CD4-positive, alpha-beta T cell (primary cell): ENCODE measurements at regions not wholly inside any gene's neighbourhood (a gene's known extent, or its start where the extent isn't known, plus 50 kb on each side); places are given as distances from the start of the nearest gene placed in this dataset.

Experiments used
- ATAC-seq: fragments of 200-7000 bp; cut with Tn5 transposase; one replicate; pipeline ENCODE4 v1.10.0; 2022; ENCODE audit warnings: mild to moderate bottlenecking; ENCODE audit not compliant: poor library complexity
- CTCF ChIA-PET: fragments of 350-600 bp; sonication (Branson Sonifier 250); formaldehyde crosslinking; loops from one replicate; lab custom pipeline; 2021; ENCODE audit warnings: antibody characterized with exemption, inconsistent platforms; lab: Charles Lee
- POLR2A ChIA-PET: fragments of 350-600 bp; sonication (Branson Sonifier 250); formaldehyde crosslinking; loops from one replicate; lab custom pipeline; 2021; ENCODE audit warnings: antibody characterized with exemption, inconsistent platforms; lab: Charles Lee
- DNase-seq, 14 experiments: peaks; one replicate each; pipeline ENCODE4 v3.0.0-alpha.2; 2013 to 2020; ENCODE audit warnings: mixed read lengths in 2 of 14
- H3K27ac ChIP-seq, 2 donors: one replicate each; pipeline versions ENCODE4 v1.5.1 to v1.7.0; 2013; ENCODE audit warnings: low read length in 2 of 2, low read depth in 1 of 2, mild to moderate bottlenecking in 1 of 2
- H3K27me3 ChIP-seq, 2 experiments: 1 replicate in 1 of 2; 2 replicates in 1 of 2; pipeline versions ENCODE4 v1.6.1 to v1.7.0; 2013; ENCODE audit warnings: low read length in 2 of 2, control low read depth in 1 of 2, mild to moderate bottlenecking in 1 of 2, moderate library complexity in 1 of 2; ENCODE audit not compliant: insufficient read depth in 2 of 2, control insufficient read depth in 1 of 2
- H3K36me3 ChIP-seq: one replicate; pipeline ENCODE4 v1.6.1; 2013; ENCODE audit warnings: low read length, control low read depth; ENCODE audit not compliant: insufficient read depth
- H3K4me1 ChIP-seq: one replicate; pipeline ENCODE4 v1.6.1; 2013; ENCODE audit warnings: low read length, control low read depth; ENCODE audit not compliant: insufficient read depth
- H3K4me3 ChIP-seq: one replicate; pipeline ENCODE4 v1.5.1; 2013; ENCODE audit warnings: mild to moderate bottlenecking, low read length, moderate library complexity
- H3K9me3 ChIP-seq, 2 experiments: 1 replicate in 1 of 2; 2 replicates in 1 of 2; pipeline versions ENCODE4 v1.6.1 to v1.7.0; 2013; ENCODE audit warnings: low read length in 2 of 2, mild to moderate bottlenecking in 2 of 2, control low read depth in 1 of 2, moderate library complexity in 1 of 2; ENCODE audit not compliant: control insufficient read depth in 1 of 2, insufficient read depth in 1 of 2
- H3K27ac Mint-ChIP-seq: one replicate; pipeline ENCODE4 v1.8.0; 2020; ENCODE audit warnings: mixed read lengths
- H3K27me3 Mint-ChIP-seq: one replicate; pipeline ENCODE4 v1.8.0; 2021; ENCODE audit warnings: mixed read lengths
- H3K36me3 Mint-ChIP-seq: one replicate; pipeline ENCODE4 v1.8.0; 2021; ENCODE audit warnings: low read depth, mixed read lengths
- H3K4me1 Mint-ChIP-seq: one replicate; pipeline ENCODE4 v1.8.0; 2021; ENCODE audit warnings: low read depth, mixed read lengths
- H3K4me3 Mint-ChIP-seq: one replicate; pipeline ENCODE4 v1.8.0; 2020; ENCODE audit warnings: mild to moderate bottlenecking, mixed read lengths
- H3K9me3 Mint-ChIP-seq: one replicate; pipeline ENCODE4 v1.8.0; 2020; ENCODE audit warnings: mixed read lengths
- CTCF ChIP-seq: fragments of 200-600 bp; IDR thresholded peaks from one replicate; pipeline ENCODE4 v1.8.0; 2022; ENCODE audit warnings: antibody characterized with exemption, mild to moderate bottlenecking
- intact Hi-C, 2 experiments: fragments of 100-400 bp; cut with DNase I in 1 of 2; cut with micrococcal nuclease in 1 of 2; formaldehyde crosslinking; loops; one replicate each; pipeline versions ENCODE4 v1.15.1 to v1.9.0; 2023 to 2025; cut with DNase I, micrococcal nuclease

- no peaks in the 10 kb centered on the region for H3K4me1 ChIP-seq
- Mint-ChIP-seq H3K36me3 (no peaks in the 10 kb centered on the region), H3K4me1 (no peaks in the 10 kb centered on the region), H3K27me3 (no peaks in the 10 kb centered on the region), H3K9me3 (no peaks in the 10 kb centered on the region), H3K4me3 (no peak overlapping the region), H3K27ac (no peak overlapping the region)
- ATAC-seq (no peak), DNase-seq (no peak)
- TF ChIP-seq CTCF = no peak
- ChIA-PET POLR2A (no interaction called here), CTCF (no interaction called here)
- H3K27me3 ChIP-seq = peaks cover 0 to 3% of the 10 kb centered on the region in 2 experiments
- H3K27ac ChIP-seq = no peak overlapping the region
- H3K4me3 ChIP-seq = no peak overlapping the region
- intact Hi-C loops = no loop called here
- H3K36me3 ChIP-seq = no peaks in the 10 kb centered on the region
- H3K9me3 ChIP-seq = peaks cover 0 to 3% of the 10 kb centered on the region in 2 experiments
These were observed 387.6 kb upstream of the TNP1 start for GRCh38 chr2:217247476-217247875.

GRCh38 chr2:217246108-217246507 is 386.2 kb upstream of the TNP1 start:
- peaks cover 0 to 3% of the 10 kb centered on the region in 2 experiments for H3K9me3 ChIP-seq
- no peak for DNase-seq
- ChIA-PET CTCF (no interaction called here), POLR2A (no interaction called here)
- H3K36me3 ChIP-seq = no peaks in the 10 kb centered on the region
- TF ChIP-seq CTCF = no peak
- peaks cover 0 to 3% of the 10 kb centered on the region in 2 experiments for H3K27me3 ChIP-seq
- Mint-ChIP-seq H3K4me3 (no peak overlapping the region), H3K4me1 (no peaks in the 10 kb centered on the region), H3K27ac (no peak overlapping the region), H3K36me3 (no peaks in the 10 kb centered on the region), H3K27me3 (no peaks in the 10 kb centered on the region), H3K9me3 (no peaks in the 10 kb centered on the region)
- H3K4me1 ChIP-seq = no peaks in the 10 kb centered on the region
- H3K27ac ChIP-seq = no peak overlapping the region
- no peak for ATAC-seq
- no peak overlapping the region for H3K4me3 ChIP-seq
- intact Hi-C loops = no loop called here

GRCh38 chr2:217244815-217245214 is 385.0 kb upstream of the TNP1 start:
- no peaks in the 10 kb centered on the region for H3K27me3 Mint-ChIP-seq
- Histone ChIP-seq H3K27me3 (no peaks in the 10 kb centered on the region), H3K27ac (no peak overlapping the region), H3K4me3 (no peak overlapping the region), H3K4me1 (no peaks in the 10 kb centered on the region), H3K9me3 (peaks cover 0 to 3% of the 10 kb centered on the region in 2 experiments), H3K36me3 (no peaks in the 10 kb centered on the region)
- H3K36me3 Mint-ChIP-seq = no peaks in the 10 kb centered on the region
- no peak overlapping the region for H3K4me3 Mint-ChIP-seq
- no peaks in the 10 kb centered on the region for H3K4me1 Mint-ChIP-seq
- TF ChIP-seq CTCF = no peak
- intact Hi-C loops = no loop called here
- DNase-seq = no peak
- no peaks in the 10 kb centered on the region for H3K9me3 Mint-ChIP-seq
- no peak overlapping the region for H3K27ac Mint-ChIP-seq
- no peak for ATAC-seq
- CTCF ChIA-PET = no interaction called here
- POLR2A ChIA-PET = no interaction called here
